H9 (cell line): ENCODE measurements at regions not wholly inside any gene's neighbourhood (a gene's known extent, or its start where the extent isn't known, plus 50 kb on each side); places are given as distances from the start of the nearest gene placed in this dataset.

Experiments
- DNase-seq: peaks from one replicate; pipeline ENCODE4 v3.0.0-alpha.2; 2017
- H2AFZ ChIP-seq: one replicate; pipeline ENCODE4 v1.6.1; 2013; ENCODE audit warnings: mild to moderate bottlenecking, low read length, control low read depth, moderate library complexity
- H2AK5ac ChIP-seq: 2 replicates; pipeline ENCODE4 v1.6.1; 2013; ENCODE audit warnings: low read length, control low read depth, mixed read lengths; ENCODE audit not compliant: insufficient read length
- H2BK120ac ChIP-seq: one replicate; pipeline ENCODE4 v1.6.1; 2013; ENCODE audit warnings: low read depth, mild to moderate bottlenecking, low read length, control low read depth, inconsistent platforms; ENCODE audit not compliant: poor library complexity, severe bottlenecking
- H2BK12ac ChIP-seq: 2 replicates; pipeline ENCODE4 v1.6.1; 2013; ENCODE audit warnings: low read length, control low read depth, mixed read lengths, low read depth; ENCODE audit not compliant: insufficient read length
- H2BK15ac ChIP-seq: 2 replicates; pipeline ENCODE4 v1.6.1; 2013; ENCODE audit warnings: low read depth, low read length, control low read depth
- H2BK20ac ChIP-seq: one replicate; pipeline ENCODE4 v1.6.1; 2013; ENCODE audit warnings: low read depth, mild to moderate bottlenecking, low read length, control low read depth, inconsistent platforms; ENCODE audit not compliant: poor library complexity, severe bottlenecking
- H2BK5ac ChIP-seq: 2 replicates; pipeline ENCODE4 v1.6.1; 2013; ENCODE audit warnings: low read length, control low read depth, mixed read lengths; ENCODE audit not compliant: insufficient read length
- H3K14ac ChIP-seq: 2 replicates; pipeline ENCODE4 v1.6.1; 2013; ENCODE audit warnings: low read length, control low read depth; ENCODE audit not compliant: insufficient read depth
- H3K18ac ChIP-seq: 2 replicates; pipeline ENCODE4 v1.6.1; 2013; ENCODE audit warnings: low read depth, mild to moderate bottlenecking, mixed read lengths, low read length, control low read depth; ENCODE audit not compliant: insufficient read length
- H3K23ac ChIP-seq: 2 replicates; pipeline ENCODE4 v1.6.1; 2013; ENCODE audit warnings: low read length, control low read depth, mixed read lengths, low read depth; ENCODE audit not compliant: insufficient read length
- H3K23me2 ChIP-seq: 2 replicates; pipeline ENCODE4 v1.6.1; 2013; ENCODE audit warnings: low read depth, mild to moderate bottlenecking, mixed read lengths, low read length, control low read depth; ENCODE audit not compliant: insufficient read length, poor library complexity, severe bottlenecking
- H3K27ac ChIP-seq: 2 replicates; pipeline ENCODE4 v1.5.1; 2013; ENCODE audit warnings: low read length, control low read depth, mixed read lengths, low read depth; ENCODE audit not compliant: insufficient read length
- H3K27me3 ChIP-seq: 2 replicates; pipeline ENCODE4 v1.6.1; 2013; ENCODE audit warnings: low read length, control low read depth, inconsistent platforms; ENCODE audit not compliant: insufficient read depth
- H3K4ac ChIP-seq: 2 replicates; pipeline ENCODE4 v1.6.1; 2013; ENCODE audit warnings: low read depth, mild to moderate bottlenecking, control low read depth, inconsistent platforms, low read length, moderate library complexity
- H3K4me1 ChIP-seq: 2 replicates; pipeline ENCODE4 v1.6.1; 2013; ENCODE audit warnings: low read length, control low read depth, inconsistent platforms; ENCODE audit not compliant: insufficient read depth
- H3K4me2 ChIP-seq: 2 replicates; pipeline ENCODE4 v1.6.1; 2013; ENCODE audit warnings: low read length, control low read depth, mixed read lengths; ENCODE audit not compliant: insufficient read length, insufficient read depth
- H3K56ac ChIP-seq: 2 replicates; pipeline ENCODE4 v1.6.1; 2013; ENCODE audit warnings: low read depth, mild to moderate bottlenecking, mixed read lengths, low read length, control low read depth; ENCODE audit not compliant: insufficient read length
- H3K79me1 ChIP-seq: 2 replicates; pipeline ENCODE4 v1.6.1; 2013; ENCODE audit warnings: low read depth, mild to moderate bottlenecking, moderate library complexity, low read length, control low read depth, inconsistent platforms; ENCODE audit not compliant: insufficient read depth, poor library complexity, severe bottlenecking
- H3K79me2 ChIP-seq: 2 replicates; pipeline ENCODE4 v1.6.1; 2013; ENCODE audit warnings: low read length, control low read depth, inconsistent platforms; ENCODE audit not compliant: insufficient read depth
- H3K9ac ChIP-seq: 2 replicates; pipeline ENCODE4 v1.6.1; 2013; ENCODE audit warnings: low read length, control low read depth, mixed read lengths; ENCODE audit not compliant: insufficient read length; ENCODE audit errors: extremely low read depth
- H3K9me3 ChIP-seq: one replicate; pipeline ENCODE4 v1.6.1; 2013; ENCODE audit warnings: low read depth, low read length, inconsistent platforms; ENCODE audit not compliant: control insufficient read depth
- H3T11ph ChIP-seq: one replicate; pipeline ENCODE4 v1.6.1; 2013; ENCODE audit warnings: mild to moderate bottlenecking, low read length, control low read depth, inconsistent platforms
- H4K20me1 ChIP-seq: one replicate; pipeline ENCODE4 v1.6.1; 2013; ENCODE audit not compliant: control insufficient read depth, insufficient read length, insufficient read depth
- H4K5ac ChIP-seq: 2 replicates; pipeline ENCODE4 v1.6.1; 2013; ENCODE audit warnings: low read depth, mild to moderate bottlenecking, mixed read lengths, low read length, control low read depth; ENCODE audit not compliant: insufficient read length
- H4K8ac ChIP-seq: replicated peaks from 2 replicates; pipeline ENCODE4 v1.6.1; 2013; ENCODE audit warnings: low read length, control low read depth, mixed read lengths, low read depth; ENCODE audit not compliant: insufficient read length
- H4K91ac ChIP-seq: 2 replicates; pipeline ENCODE4 v1.6.1; 2013; ENCODE audit warnings: low read depth, mild to moderate bottlenecking, moderate library complexity, mixed read lengths, low read length, control low read depth; ENCODE audit not compliant: insufficient read length
- H3K27ac Mint-ChIP-seq, 3 experiments: 2 replicates in 2 of 3; 3 replicates in 1 of 3; pipeline ENCODE4 v1.8.0; 2020 to 2021; ENCODE audit warnings: mixed read lengths in 3 of 3, mild to moderate bottlenecking in 1 of 3, moderate library complexity in 1 of 3
- H3K27me3 Mint-ChIP-seq: 2 replicates; pipeline ENCODE4 v1.8.0; 2021; ENCODE audit warnings: low read depth, mild to moderate bottlenecking, moderate library complexity, mixed read lengths
- H3K36me3 Mint-ChIP-seq, 3 experiments: 2 replicates in 2 of 3; 3 replicates in 1 of 3; pipeline ENCODE4 v1.8.0; 2020 to 2021; ENCODE audit warnings: low read depth in 3 of 3, mixed read lengths in 3 of 3; ENCODE audit not compliant: insufficient read depth in 1 of 3
- H3K4me1 Mint-ChIP-seq, 2 experiments: 2 replicates each; pipeline ENCODE4 v1.8.0; 2020; ENCODE audit warnings: mixed read lengths in 2 of 2
- H3K4me3 Mint-ChIP-seq, 2 experiments: 2 replicates in 1 of 2; 3 replicates in 1 of 2; pipeline ENCODE4 v1.8.0; 2020 to 2021; ENCODE audit warnings: mild to moderate bottlenecking in 2 of 2, mixed read lengths in 2 of 2, moderate library complexity in 1 of 2
- H3K9me3 Mint-ChIP-seq, 2 experiments: 2 replicates in 1 of 2; 3 replicates in 1 of 2; pipeline ENCODE4 v1.8.0; 2020; ENCODE audit warnings: mild to moderate bottlenecking in 2 of 2, mixed read lengths in 2 of 2, moderate library complexity in 1 of 2
- WGBS: extraction: QIAGEN DNeasy Blood & Tissue Kit; methylation state at CpG from one replicate; pipeline ENCODE4 v1.1.7; 2013; ENCODE audit warnings: missing lambda C conversion rate, low lambda C conversion rate, mixed read lengths; ENCODE audit not compliant: insufficient read length; ENCODE audit errors: extremely low coverage; 5-methylcytosine and 5-hydroxymethylcytosine counted together
- TF ChIP-seq, protein P1 (sequence below): fragments of 200-600 bp; sonication (generic); conservative IDR thresholded peaks from 3 replicates; pipeline ENCODE4 v1.8.0; 2021; ENCODE audit warnings: antibody characterized with exemption, mild to moderate bottlenecking

DNA sequence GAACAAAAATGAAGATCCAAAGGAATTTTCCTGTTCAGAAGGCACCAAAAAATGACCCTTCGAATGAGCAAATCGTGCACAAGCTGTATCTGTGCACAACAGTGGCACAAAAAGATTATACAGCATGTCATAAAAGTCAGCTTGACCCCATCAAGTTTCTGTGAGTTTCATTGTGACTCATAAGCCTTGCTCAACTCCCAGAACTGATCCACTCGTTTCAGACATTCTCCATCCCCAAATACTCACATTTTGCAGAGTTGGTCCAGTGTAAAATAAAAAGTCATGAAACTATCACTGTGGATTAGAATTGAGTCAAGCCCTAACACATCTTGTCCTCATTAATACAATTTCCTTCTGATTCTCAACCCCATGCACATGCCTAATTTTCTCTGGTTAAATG is 174.7 kb upstream of the PKN2 start:
- WGBS, result no CpG with 5 or more reads among the region's 3 CpGs
- H3K9me3 Mint-ChIP-seq, result no peaks in the 10 kb centered on the region; a peak in 1 of 5 replicates
- H2BK15ac ChIP-seq, result no peak overlapping the region

More for the DNA sequence above, 174.7 kb upstream of the PKN2 start:
- no peaks in the 10 kb centered on the region for H3K27me3 ChIP-seq
- no peak overlapping the region for H3K56ac ChIP-seq
- no peak overlapping the region for H2BK12ac ChIP-seq
- no peak overlapping the region for H2BK5ac ChIP-seq
- no peak overlapping the region for H3K23ac ChIP-seq
- no peak overlapping the region for H3K4me3 Mint-ChIP-seq
- H3K18ac ChIP-seq, result no peak overlapping the region
- no peak overlapping the region for H4K5ac ChIP-seq
- TF ChIP-seq, protein P1, sequence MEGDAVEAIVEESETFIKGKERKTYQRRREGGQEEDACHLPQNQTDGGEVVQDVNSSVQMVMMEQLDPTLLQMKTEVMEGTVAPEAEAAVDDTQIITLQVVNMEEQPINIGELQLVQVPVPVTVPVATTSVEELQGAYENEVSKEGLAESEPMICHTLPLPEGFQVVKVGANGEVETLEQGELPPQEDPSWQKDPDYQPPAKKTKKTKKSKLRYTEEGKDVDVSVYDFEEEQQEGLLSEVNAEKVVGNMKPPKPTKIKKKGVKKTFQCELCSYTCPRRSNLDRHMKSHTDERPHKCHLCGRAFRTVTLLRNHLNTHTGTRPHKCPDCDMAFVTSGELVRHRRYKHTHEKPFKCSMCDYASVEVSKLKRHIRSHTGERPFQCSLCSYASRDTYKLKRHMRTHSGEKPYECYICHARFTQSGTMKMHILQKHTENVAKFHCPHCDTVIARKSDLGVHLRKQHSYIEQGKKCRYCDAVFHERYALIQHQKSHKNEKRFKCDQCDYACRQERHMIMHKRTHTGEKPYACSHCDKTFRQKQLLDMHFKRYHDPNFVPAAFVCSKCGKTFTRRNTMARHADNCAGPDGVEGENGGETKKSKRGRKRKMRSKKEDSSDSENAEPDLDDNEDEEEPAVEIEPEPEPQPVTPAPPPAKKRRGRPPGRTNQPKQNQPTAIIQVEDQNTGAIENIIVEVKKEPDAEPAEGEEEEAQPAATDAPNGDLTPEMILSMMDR, result no peak
- H3K79me1 ChIP-seq, result no peaks in the 10 kb centered on the region
- no peak overlapping the region for H3K4me2 ChIP-seq
- no peak overlapping the region for H4K91ac ChIP-seq
- no peak overlapping the region for H2BK120ac ChIP-seq
- no peak overlapping the region for H2AK5ac ChIP-seq
- no peaks in the 10 kb centered on the region for H3K9me3 ChIP-seq
- no peaks in the 10 kb centered on the region for H3K4me1 ChIP-seq
- H4K20me1 ChIP-seq, result no peaks in the 10 kb centered on the region
- H2AFZ ChIP-seq, result no peak overlapping the region
- H3K23me2 ChIP-seq, result no peaks in the 10 kb centered on the region
- no peak overlapping the region for H3K14ac ChIP-seq
- H3K9ac ChIP-seq, result no peak overlapping the region
- H3K36me3 Mint-ChIP-seq, result no peaks in the 10 kb centered on the region; a peak in 1 of 7 replicates
- no peak overlapping the region for H3K4ac ChIP-seq
- no peak overlapping the region for H3T11ph ChIP-seq
- no peaks in the 10 kb centered on the region for H3K79me2 ChIP-seq
- no peak overlapping the region for H3K27ac Mint-ChIP-seq
- H4K8ac ChIP-seq, result no peak overlapping the region
- no peak for DNase-seq
- H3K27me3 Mint-ChIP-seq, result no peaks in the 10 kb centered on the region
- H2BK20ac ChIP-seq, result no peak overlapping the region
- H3K4me1 Mint-ChIP-seq, result no peaks in the 10 kb centered on the region
- no peak overlapping the region for H3K27ac ChIP-seq
